ENCODE measurements at regions not wholly inside any gene's neighbourhood (a gene's known extent, or its start where the extent isn't known, plus 50 kb on each side); places are given as distances from the start of the nearest gene placed in this dataset.

DNA sequence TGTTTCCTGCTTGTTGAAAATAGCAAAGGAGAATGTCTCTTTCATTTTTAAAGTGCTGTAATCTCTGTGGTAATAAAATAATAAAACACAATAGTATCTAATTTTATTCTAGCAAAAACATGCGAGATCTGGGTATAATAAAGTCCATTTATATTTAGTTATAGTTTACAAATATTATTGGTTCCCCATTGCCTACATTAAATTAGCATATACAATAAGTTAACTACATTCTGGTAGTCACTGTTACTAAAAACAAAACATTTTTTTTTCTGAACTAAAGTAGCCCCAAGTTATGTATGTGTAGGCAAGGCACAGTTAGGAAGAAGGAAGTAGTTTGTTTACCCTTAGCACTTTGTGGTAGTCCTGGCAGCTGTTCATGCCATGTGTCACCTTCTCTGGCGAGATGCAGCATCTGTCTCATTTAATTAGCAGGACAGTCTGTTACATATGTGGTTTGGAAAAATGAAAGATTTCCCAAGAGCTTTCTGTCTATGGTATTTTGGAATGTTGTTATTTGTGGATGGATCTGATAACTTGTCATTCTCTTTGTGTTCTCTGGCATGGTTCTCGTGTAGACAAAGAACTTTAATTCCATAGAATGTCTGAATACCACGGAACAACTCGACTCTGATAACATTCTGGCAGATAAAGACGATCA is 231.3 kb upstream of the PITX2 start:
- TF ChIP-seq, protein P1, sequence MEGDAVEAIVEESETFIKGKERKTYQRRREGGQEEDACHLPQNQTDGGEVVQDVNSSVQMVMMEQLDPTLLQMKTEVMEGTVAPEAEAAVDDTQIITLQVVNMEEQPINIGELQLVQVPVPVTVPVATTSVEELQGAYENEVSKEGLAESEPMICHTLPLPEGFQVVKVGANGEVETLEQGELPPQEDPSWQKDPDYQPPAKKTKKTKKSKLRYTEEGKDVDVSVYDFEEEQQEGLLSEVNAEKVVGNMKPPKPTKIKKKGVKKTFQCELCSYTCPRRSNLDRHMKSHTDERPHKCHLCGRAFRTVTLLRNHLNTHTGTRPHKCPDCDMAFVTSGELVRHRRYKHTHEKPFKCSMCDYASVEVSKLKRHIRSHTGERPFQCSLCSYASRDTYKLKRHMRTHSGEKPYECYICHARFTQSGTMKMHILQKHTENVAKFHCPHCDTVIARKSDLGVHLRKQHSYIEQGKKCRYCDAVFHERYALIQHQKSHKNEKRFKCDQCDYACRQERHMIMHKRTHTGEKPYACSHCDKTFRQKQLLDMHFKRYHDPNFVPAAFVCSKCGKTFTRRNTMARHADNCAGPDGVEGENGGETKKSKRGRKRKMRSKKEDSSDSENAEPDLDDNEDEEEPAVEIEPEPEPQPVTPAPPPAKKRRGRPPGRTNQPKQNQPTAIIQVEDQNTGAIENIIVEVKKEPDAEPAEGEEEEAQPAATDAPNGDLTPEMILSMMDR (IDR thresholded peaks at IDR 0.05), result no peak
- Mint-ChIP-seq H3K27ac (peak overlapping the region; percentile 8; the same call in 1 of the 2 replicates), H3K36me3 (ENCODE audit: low read depth) (no peaks in the 10 kb centered on the region), H3K4me3 (peak overlapping the region; percentile 32), H3K27me3 (ENCODE audit: insufficient read depth) (peaks cover 7% of the 10 kb centered on the region), H3K9me3 (no peaks in the 10 kb centered on the region), H3K4me1 (ENCODE audit: low read depth) (peaks cover 15% of the 10 kb centered on the region)
- DNase-seq, result peak; percentile 95

DNA sequence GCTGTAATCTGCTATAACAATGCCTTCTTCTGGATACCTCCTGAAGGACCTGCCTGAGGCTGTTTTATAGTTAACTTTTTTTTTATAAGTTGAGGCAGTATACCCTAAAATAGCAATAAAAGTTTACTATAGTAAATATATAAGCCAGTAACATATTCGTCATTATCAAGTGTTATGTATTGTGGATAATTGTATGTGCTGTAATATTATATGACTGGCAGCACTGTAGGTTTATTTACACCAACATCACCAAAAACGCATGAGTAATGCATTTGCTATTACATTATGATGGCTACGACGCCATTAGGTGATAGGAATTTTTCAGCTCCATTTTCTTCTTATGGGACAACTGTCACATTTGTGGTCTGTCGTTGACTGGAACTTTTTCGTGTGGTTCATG is 237.2 kb upstream of the PITX2 start:
- Mint-ChIP-seq H3K27ac (no peak overlapping the region), H3K4me1 (ENCODE audit: low read depth) (peaks cover 3% of the 10 kb centered on the region; the same call in 1 of the 2 replicates), H3K9me3 (no peaks in the 10 kb centered on the region), H3K36me3 (ENCODE audit: low read depth) (no peaks in the 10 kb centered on the region), H3K4me3 (no peak overlapping the region), H3K27me3 (ENCODE audit: insufficient read depth) (no peaks in the 10 kb centered on the region; the same call in 1 of the 2 replicates)
- TF ChIP-seq, protein P1 (IDR thresholded peaks at IDR 0.05), result no peak
- DNase-seq, result no peak

DNA sequence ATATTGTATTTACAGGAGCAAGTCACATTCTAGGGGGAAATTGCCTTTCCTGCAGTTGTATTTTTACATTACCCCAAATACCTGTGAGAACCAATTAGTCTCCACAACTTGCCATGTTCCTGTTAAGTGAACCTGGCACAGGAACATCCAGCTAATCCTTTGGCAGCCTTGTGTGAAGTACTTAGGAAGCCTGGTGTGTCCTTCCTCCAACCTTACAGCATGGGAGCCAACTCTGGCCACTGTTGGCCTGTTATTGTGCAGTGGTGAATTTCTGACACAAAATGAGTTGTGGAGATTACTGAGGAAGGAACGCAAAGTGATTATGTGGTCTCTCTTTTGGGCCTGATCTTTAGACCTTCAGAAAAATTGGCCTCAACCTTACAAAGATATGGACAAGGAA is 238.0 kb upstream of the PITX2 start:
- H3K27me3 Mint-ChIP-seq (ENCODE audit: insufficient read depth), result no peaks in the 10 kb centered on the region; the same call in 1 of the 2 replicates
- H3K4me3 Mint-ChIP-seq, result no peak overlapping the region
- DNase-seq, result no peak
- H3K4me1 Mint-ChIP-seq (ENCODE audit: low read depth), result peaks cover 10% of the 10 kb centered on the region
- TF ChIP-seq, protein P1 (IDR thresholded peaks at IDR 0.05), result no peak
- no peaks in the 10 kb centered on the region for H3K9me3 Mint-ChIP-seq
- no peak overlapping the region for H3K27ac Mint-ChIP-seq
- H3K36me3 Mint-ChIP-seq (ENCODE audit: low read depth), result no peaks in the 10 kb centered on the region

DNA sequence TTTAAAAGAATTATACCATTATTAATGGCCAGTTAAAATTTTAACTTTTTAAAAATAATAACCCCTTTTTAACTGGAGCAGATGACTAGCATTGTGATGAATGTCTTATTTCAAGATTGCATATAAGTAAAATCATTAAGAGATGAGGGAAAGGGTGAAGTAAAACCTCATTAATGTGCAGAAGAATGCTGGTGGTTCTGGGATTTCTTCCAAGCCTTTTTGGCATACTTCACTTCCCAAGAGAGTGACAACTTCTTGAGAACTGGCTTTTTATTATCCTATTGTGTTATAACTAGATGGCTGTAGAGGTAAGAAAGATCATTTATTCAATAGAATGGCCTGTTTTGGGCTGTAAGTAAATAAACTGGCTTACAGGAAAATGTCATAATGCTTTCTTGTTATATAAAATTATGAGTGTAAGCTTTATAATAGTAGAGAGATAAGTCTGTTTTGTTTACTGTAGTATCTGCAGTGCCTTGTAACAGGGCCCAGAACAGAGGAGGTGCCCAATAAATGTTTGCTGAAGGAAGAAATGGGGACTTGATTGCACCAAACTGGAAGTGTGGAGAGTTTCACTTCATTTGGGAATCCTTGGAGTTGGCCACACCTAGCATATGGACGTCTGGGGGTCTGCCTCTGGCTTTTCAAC is 242.9 kb upstream of the PITX2 start:
- TF ChIP-seq, protein P1 (IDR thresholded peaks at IDR 0.05), result no peak
- Mint-ChIP-seq H3K9me3 (no peaks in the 10 kb centered on the region), H3K36me3 (ENCODE audit: low read depth) (no peaks in the 10 kb centered on the region; the same call in 1 of the 2 replicates), H3K27ac (no peak overlapping the region), H3K27me3 (ENCODE audit: insufficient read depth) (no peaks in the 10 kb centered on the region; the same call in 1 of the 2 replicates), H3K4me3 (no peak overlapping the region), H3K4me1 (ENCODE audit: low read depth) (peaks cover 57% of the 10 kb centered on the region)
- DNase-seq, result peak; percentile 53

DNA sequence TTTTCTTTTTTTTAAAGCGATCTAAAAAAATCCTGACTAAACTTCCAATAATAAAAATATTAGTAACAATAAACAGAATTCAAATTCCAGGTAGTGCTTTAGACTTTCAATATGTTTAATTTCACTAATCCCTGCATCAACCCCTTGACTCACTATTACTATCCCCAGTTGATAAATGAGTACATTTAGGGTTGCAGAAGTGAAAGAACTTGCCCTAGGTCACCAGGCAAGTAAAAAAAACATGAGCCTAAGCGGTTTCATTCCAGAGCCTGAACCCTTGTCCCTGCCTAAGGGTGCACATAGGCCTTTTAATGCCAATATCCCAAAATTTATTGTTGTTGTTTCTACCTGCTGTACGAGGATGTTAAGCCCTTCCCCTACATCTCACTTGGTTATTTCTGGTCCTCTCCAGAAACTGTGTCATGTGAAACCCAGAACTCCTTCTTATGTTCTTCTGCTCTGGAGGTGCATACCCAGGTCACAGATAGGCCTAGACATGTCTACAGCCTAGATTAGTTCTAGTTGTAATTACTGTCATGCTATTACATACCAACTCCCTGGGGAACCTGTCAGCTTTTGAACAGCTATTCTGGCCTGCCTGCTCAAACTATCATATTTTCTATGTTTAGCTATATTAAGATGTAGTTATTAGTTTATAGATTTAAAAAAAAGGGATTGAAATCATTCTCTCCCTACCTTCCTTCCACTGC is 244.5 kb upstream of the PITX2 start:
- Mint-ChIP-seq H3K9me3 (no peaks in the 10 kb centered on the region), H3K27me3 (ENCODE audit: insufficient read depth) (no peaks in the 10 kb centered on the region; the same call in 1 of the 2 replicates), H3K27ac (no peak overlapping the region), H3K36me3 (ENCODE audit: low read depth) (no peaks in the 10 kb centered on the region; the same call in 1 of the 2 replicates), H3K4me3 (no peak overlapping the region), H3K4me1 (ENCODE audit: low read depth) (peaks cover 57% of the 10 kb centered on the region)
- TF ChIP-seq, protein P1 (IDR thresholded peaks at IDR 0.05), result no peak
- no peak for DNase-seq
